ENCODE measurements at regions not wholly inside any gene's neighbourhood (a gene's known extent, or its start where the extent isn't known, plus 50 kb on each side); places are given as distances from the start of the nearest gene placed in this dataset.

GRCh38 chrX:126030021-126030420 is 136.1 kb downstream of the DCAF12L2 start:
- H3K36me3 Mint-ChIP-seq (ENCODE audit: low read depth) = no peaks in the 10 kb centered on the region
- H3K4me3 Mint-ChIP-seq (ENCODE audit: unreplicated experiment) = no peak overlapping the region
- no peak for DNase-seq (ENCODE audit: low spot score)
- no peak overlapping the region for H3K27ac Mint-ChIP-seq (ENCODE audit: unreplicated experiment)
- peaks cover 28% of the 10 kb centered on the region for H3K9me3 Mint-ChIP-seq (ENCODE audit: low read depth)
- no peaks in the 10 kb centered on the region for H3K27me3 Mint-ChIP-seq (ENCODE audit: low read depth)
- no peak for TF ChIP-seq CTCF (IDR thresholded peaks at IDR 0.05)
- no peaks in the 10 kb centered on the region for H3K4me1 Mint-ChIP-seq (ENCODE audit: low read depth)

GRCh38 chrX:126063984-126064383 is 102.1 kb downstream of the DCAF12L2 start:
- no peak for DNase-seq (ENCODE audit: low spot score)
- H3K27me3 Mint-ChIP-seq (ENCODE audit: low read depth) = no peaks in the 10 kb centered on the region
- no peaks in the 10 kb centered on the region for H3K4me1 Mint-ChIP-seq (ENCODE audit: low read depth)
- no peaks in the 10 kb centered on the region for H3K36me3 Mint-ChIP-seq (ENCODE audit: low read depth)
- H3K4me3 Mint-ChIP-seq (ENCODE audit: unreplicated experiment) = no peak overlapping the region
- H3K9me3 Mint-ChIP-seq (ENCODE audit: low read depth) = peaks cover 53% of the 10 kb centered on the region
- H3K27ac Mint-ChIP-seq (ENCODE audit: unreplicated experiment) = no peak overlapping the region
- TF ChIP-seq CTCF (IDR thresholded peaks at IDR 0.05) = no peak

- no peak for TF ChIP-seq CTCF (IDR thresholded peaks at IDR 0.05)
- H3K36me3 Mint-ChIP-seq (ENCODE audit: low read depth) = no peaks in the 10 kb centered on the region
- no peaks in the 10 kb centered on the region for H3K4me1 Mint-ChIP-seq (ENCODE audit: low read depth)
- no peaks in the 10 kb centered on the region for H3K27me3 Mint-ChIP-seq (ENCODE audit: low read depth)
- H3K9me3 Mint-ChIP-seq (ENCODE audit: low read depth) = peaks cover 53% of the 10 kb centered on the region
- DNase-seq (ENCODE audit: low spot score) = peak; percentile 65
- no peak overlapping the region for H3K27ac Mint-ChIP-seq (ENCODE audit: unreplicated experiment)
- no peak overlapping the region for H3K4me3 Mint-ChIP-seq (ENCODE audit: unreplicated experiment)
These were observed 101.1 kb downstream of the DCAF12L2 start for GRCh38 chrX:126064901-126065541.

GRCh38 chrX:126065901-126066660 is 100.0 kb downstream of the DCAF12L2 start:
- peak; percentile 80 for DNase-seq (ENCODE audit: low spot score)
- Mint-ChIP-seq H3K4me1 (ENCODE audit: low read depth) (no peaks in the 10 kb centered on the region), H3K9me3 (ENCODE audit: low read depth) (peaks cover 49% of the 10 kb centered on the region), H3K4me3 (ENCODE audit: unreplicated experiment) (no peak overlapping the region), H3K27ac (ENCODE audit: unreplicated experiment) (no peak overlapping the region), H3K36me3 (ENCODE audit: low read depth) (no peaks in the 10 kb centered on the region), H3K27me3 (ENCODE audit: low read depth) (no peaks in the 10 kb centered on the region)
- no peak for TF ChIP-seq CTCF (IDR thresholded peaks at IDR 0.05)

Data from chondrocyte (in vitro differentiated cells).